GM19240 (cell line): ENCODE measurements at regions not wholly inside any gene's neighbourhood (a gene's known extent, or its start where the extent isn't known, plus 50 kb on each side); places are given as distances from the start of the nearest gene placed in this dataset.
"Not testable (repeated sequence)": the region's sequence is repeated elsewhere in the genome, so short reads cannot be mapped to it uniquely, and the experiment has no call there.

Source experiments
- DNase-seq: peaks from one replicate; pipeline ENCODE4 v3.0.0; 2011; ENCODE audit warnings: low spot score; ENCODE audit not compliant: insufficient read length

DNA sequence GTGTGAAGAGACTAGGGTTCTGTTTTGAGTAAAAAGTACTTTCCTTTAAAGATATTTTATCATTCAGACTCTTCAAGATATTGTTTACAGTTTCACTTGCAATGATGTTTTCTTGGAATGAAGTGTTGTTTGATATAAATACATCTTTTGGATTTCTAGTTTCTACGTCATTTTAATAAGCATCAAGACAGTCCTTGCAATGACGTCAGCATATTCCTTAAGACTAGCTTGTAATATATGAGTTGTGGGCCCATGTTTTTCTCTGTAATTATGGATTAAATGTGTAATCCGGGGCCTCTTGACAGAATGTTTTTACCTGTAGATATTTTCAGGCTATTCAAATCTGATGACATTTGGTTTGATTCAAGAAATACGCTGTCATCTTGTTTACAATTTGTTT is 66.1 kb downstream of the RBMX2 start:
- DNase-seq, result no peak

DNA sequence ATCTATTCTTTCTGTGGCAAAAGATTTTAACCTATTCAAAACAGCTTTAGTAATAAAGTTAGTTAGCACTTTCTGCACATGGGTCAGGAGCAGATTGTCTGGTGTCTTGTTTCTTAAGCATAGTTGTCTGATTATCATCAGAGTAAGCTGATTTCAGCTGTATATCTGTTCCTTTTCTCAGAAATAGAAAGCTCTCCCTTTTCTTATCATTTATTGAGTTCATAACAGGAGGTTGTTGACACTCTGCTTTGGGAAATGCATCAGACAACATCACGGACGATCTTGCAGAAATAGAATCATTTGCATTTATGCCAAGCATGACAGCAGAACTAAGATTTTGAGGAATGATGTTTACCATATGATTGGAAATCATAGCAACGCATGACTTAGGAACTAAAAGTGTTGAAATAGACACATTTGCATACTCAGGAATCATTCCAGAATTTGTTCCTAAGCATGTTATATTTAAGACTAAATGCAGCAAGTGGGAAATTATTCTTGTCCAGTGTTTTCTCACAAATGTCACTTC is 66.7 kb downstream of the RBMX2 start:
- no peak for DNase-seq

DNA sequence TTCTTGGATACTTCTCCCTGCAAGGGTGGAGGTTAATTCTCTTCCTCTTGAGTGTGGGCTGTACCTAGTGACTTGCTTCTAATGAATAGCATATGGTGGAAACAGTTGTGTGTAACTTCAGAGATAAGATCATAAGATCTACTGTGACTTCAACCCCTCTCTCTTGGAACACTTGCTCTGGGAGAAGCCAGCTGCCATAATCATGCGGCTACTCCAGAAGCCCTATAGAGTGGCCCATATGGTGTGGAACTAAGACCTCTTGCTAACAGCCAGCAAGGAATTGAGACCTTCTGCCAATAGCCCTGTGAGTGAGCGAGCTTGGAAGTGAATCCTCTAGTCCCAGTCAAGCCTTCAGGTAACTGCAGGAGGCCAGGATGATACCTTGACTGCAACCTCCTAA is 81.1 kb downstream of the RBMX2 start:
- no peak for DNase-seq

DNA sequence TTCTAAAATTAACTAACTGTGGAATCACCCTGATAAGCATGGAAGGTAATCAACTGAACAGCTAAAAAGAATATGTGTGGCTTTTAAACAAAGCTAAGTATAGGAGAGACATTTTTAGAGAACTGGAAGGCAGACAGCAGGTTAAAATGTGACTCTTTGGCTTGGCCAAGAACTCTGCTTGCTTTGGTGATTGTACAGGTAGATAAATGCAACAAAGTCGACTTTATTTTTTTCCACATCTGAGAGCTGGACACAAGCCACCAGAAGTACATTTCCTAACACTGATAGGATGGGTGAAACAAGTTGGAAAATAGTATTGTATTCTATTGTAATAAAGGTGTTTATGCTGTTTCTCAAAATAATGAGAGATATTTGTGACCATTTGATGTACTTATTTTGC is 84.1 kb downstream of the RBMX2 start:
- DNase-seq, result no peak

DNA sequence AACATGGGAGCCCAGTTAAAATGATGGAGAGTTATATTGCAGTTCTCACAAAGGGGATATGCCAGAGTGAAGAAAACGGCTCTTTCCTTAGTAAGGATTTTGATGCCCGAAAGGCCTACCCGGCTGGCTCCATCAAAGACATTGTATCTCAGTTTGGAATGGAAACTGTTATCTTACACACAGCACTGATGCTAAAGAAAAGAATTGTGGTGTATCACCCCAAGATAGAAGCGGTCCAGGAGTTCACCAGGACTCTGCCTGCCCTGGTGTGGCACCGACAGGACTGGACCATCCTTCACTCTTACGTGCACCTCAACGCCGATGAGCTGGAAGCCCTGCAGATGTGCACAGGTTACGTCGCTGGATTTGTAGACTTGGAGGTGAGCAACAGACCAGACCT is 93.7 kb downstream of the RBMX2 start:
- not testable (repeated sequence) for DNase-seq

DNA sequence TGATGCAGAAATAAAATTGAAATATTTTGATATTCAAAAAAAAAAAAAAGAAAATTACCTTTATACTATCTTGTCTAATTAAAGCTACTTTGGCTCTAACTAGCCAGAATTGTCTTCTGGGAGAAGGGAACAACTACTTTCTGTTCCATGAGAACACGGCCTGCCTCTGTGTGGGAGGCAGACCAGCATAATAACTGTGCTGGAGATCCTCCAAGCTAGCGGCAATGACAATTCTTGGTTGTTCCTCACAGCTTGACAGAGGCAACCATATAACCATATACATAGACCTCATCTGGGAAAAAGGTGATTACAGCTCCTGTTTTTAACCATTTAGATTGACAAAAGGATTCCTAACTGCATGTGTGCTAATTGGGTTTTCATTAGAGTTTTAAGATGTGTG is 95.7 kb downstream of the RBMX2 start:
- no peak for DNase-seq

DNA sequence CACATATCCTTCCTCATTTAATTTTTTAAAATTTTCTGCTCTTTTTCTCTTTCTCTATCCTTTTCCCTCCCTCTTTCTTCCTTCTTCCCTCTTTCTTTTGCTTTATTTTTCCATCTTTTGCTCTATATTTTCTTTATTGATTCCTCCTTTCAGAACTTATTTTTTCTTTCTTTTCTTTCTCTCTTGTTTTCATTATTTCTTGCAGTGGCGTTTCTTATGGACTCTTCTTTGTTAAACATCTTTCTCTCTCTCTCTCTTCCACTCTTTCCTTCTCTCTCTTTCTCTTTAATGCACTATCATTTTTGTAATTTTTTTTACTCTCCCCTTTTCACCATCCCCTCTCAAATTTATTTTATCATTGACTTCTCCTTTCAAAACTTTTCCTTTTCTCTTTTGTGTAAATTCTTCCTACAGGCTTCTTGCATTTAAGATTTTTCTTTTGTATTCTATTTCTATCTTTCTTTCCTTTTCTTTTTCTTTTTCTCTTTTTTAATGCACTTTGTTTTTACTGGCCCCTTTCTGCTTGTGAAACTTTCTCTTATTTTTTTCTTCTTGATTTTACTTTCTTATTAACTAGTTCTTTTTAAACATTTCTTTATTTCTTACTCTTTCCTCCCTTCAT is 97.0 kb downstream of the RBMX2 start:
- no peak for DNase-seq

DNA sequence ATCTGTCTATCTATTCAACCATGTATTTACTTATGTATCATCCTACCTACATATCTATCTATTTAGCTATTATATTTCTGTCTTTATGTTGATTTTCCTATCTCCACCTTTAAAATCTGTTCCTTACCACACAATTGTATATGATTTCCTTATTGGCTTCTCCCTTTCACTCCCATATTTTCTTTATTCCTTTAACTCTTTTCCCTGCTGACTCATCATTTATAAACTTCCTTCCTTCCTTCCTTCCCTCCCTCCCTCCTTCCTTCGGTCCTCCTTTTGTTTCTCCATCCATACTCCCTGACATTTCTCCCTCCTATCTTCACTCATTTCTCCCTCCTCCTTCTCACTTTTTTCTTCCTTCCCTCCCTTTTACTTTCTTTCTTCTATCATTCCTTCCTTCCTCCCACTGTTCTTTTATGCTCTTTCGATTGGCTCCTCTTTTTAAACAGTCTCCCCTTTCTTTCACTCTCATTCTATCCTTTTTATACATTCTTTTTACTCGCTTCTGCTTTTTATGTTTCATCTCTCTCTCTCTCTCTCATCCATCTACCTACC is 100.3 kb downstream of the RBMX2 start:
- DNase-seq, result no peak

DNA sequence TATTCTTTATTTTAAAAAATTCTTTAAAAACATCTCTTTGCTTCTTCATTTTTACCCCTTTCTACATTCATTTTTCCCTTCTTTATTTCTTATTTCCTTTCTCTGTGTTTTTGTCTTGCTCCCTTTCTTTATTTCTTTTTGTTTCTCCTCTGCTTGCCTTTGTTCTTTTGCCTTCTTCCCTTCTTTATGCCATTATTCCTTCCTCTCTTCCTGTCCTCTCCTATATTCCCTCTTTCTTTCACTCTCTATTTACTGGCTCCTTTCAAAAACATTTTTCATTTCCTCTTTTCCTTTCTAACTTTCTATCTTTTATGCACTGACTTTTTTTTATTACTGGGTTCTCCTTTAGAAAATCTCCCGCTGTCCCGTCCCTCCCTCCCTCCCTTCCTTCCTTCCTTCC is 102.2 kb downstream of the RBMX2 start:
- DNase-seq, result no peak

DNA sequence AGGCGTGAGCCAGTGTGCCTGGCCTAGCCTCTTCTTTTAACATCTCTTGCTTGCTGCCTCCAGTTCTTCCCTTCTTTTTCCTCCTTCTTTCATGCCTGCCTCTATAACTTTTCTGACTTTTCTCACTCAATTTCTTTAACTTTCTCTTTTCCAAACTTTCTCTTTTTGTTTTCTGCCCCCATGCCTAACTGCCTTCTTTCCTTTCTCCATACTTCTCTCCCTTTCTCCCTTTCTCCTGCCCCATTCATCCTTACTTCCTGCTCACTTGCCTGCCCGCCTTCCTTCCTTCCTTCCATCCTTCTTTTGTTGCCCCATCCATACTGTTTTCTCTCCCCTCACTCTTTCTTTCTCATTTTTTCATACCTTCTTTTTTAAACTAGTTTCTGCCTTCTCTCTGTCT is 105.2 kb downstream of the RBMX2 start:
- no peak for DNase-seq

DNA sequence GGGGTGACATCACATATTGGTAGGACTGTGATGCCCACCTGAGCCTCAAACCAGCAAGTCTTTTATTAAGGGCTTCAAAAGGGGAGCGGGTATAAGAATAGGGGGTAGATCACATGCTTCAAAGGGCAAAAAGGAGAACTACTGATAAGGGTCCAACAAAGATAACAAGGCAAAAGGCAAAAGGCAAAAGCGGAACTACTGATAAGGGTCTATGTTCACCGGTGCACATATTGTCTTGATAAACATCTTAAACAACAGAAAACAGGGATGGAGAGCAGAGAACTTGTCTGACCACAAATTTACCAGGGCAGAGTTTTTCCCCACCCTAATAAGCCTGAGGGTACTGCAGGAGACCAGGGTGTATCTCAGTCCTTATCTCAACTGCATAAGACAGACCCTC is 110.7 kb downstream of the RBMX2 start:
- DNase-seq, result not testable (repeated sequence)

DNA sequence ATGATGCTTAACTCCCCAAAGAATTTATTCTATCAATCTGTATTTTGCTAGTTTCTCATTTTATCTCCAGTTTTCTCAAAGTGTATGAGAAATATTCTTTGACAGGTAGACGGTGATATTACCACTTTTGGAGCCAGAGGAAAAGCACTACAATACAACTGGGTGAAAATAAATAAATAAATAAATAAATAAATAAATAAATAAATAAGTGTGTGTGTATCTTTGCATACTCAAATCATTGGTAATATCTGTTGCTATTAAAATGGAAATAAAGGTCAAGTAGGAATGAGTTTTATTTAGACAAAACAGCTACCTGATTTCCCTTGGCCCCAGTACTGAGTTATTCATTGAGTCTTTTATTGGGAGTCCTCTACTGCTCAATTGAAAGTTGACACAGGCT is 114.3 kb downstream of the RBMX2 start:
- DNase-seq, result no peak

DNA sequence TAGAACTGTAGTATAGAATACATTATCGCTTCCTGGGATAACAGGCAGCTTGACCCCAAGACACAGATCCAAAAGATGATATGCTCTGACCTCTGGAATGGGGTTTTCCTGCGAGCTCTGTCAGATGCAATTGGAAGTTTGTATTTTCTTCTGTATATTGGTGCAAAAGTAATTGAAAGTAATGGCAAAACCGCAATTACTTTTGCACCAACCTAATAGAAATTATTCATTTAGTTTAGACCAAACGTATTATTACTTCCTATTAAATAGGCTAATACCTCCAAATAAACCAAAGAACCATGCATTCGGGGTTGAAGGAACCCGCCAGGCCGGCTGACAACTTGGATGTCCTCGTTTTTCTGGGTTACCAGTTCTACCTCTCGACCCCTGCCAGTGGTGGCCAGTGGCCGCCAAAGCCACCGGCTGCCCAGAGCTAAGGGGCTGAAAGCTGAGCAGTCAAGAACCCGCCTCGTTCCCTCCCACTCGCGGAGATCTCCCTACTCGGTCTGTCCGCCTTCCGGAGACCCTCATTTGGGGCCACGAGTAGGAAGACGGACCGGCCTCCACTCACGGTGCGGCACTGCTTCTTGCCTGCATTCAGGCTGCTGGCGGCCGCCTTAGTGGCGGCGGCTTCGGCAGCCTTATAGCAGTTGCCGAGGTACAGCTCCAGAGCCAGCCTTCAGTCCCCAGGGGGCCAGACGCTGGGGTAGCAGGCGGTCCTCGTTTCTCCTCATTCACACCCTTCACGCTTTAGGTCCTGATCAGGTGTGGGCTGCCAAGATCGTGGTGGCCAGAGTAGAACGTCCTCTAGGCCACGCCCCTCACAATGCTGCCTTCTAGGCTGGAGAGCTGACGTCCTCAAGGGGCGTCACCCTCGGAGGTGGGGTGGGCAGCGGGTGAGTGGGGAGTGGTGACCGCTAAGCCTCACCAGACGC is 121.9 kb downstream of the RBMX2 start:
- DNase-seq, result no peak

DNA sequence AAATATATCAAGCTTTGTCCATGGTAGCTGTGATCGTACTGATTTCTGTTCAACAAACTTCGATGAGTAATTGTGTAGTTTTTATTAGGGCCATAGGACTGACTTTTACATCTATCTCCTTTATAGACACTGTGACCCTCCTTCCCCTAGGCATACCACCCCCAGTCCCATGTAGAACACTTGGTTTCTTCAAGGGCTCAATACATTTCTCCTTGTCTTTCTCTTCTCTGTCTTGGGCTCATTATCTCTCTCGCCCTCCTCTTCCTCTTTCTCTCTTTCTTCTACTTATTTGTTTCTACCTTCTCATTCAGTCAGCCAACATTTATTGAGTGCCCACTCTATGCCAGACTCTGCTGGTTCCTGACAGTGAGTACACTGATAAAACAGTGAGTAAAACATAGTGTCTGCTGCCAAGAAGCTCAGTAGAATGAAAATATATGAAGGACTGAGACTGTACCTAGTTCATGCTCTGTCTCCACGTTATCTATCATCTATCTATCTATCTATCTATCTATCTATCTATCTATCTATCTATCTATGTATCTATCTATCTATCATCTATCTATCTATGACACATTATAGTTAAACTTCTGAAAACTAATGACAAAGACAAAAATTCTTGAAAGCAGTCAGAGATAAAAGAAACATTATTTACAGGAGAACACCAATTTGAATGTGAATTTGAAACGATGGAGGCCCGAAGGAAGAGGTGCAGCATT is 122.8 kb downstream of the RBMX2 start:
- DNase-seq, result no peak

DNA sequence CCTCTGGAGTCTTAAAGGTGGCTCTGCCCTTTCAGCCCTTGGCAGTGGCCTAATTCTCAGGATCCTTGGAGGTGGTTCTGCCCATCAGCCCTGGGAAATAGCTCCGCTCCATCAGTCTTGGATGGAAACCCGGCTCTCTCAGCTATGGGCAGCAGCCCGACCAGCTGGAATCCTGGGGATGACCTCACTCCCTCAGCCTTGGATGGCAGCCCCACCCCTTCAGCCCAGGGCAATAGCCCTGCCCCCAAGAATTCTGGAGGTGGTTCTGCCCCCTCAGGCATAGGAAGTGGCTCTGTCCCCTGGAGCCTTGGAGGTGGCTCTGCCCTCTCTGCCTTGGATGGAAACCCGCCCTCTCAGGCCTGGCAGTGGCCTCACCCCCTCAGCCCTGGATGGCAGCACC is 127.7 kb downstream of the RBMX2 start:
- no peak for DNase-seq

DNA sequence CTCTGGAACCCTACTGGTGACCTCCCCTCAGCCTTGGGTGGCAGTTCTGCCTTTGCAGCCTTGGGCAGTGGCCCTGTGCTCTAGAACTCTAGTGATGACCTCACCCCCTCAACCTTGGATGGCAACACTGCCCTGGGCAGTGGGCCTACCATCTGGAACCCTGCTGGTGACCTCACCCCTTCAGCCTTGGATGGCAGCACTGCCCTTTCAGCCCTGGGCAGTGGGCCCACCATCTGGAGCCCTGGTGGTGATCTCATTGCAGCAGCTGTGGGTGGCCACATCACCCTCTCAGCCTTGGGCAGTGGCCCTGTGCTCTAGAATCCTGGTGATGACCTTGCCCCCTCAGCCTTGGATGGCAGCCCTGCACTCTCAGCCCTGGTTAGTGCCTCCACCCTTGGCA is 129.3 kb downstream of the RBMX2 start:
- DNase-seq, result no peak

DNA sequence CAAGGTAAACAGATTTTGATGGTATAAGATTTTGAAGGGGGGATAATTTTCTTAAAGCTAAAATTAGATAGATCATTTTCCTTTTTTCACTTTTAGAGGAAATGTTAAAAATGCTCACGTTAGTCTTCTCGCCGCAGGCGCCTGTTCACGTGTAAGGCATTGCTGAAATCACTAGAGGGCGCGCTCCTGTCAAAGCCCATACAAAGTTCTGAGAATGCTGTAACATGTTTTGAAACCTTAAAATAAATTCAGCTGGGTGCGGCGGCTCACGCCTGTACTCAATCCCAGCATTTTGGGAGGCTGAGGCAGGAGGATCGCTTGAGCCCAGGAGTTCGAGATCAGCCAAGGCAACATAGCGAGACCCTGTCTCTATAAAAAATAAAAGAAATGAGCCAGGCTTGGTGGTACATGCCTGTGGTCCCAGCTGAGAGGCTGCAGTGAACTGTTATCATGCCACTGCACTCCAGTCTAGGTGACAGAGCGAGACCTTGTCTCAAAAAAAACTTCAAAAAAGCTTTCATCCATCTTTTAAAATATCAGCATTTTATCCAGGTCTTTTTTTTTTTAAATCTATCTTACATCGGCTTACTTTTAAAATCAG is 138.0 kb downstream of the RBMX2 start:
- DNase-seq, result peak; percentile 31

DNA sequence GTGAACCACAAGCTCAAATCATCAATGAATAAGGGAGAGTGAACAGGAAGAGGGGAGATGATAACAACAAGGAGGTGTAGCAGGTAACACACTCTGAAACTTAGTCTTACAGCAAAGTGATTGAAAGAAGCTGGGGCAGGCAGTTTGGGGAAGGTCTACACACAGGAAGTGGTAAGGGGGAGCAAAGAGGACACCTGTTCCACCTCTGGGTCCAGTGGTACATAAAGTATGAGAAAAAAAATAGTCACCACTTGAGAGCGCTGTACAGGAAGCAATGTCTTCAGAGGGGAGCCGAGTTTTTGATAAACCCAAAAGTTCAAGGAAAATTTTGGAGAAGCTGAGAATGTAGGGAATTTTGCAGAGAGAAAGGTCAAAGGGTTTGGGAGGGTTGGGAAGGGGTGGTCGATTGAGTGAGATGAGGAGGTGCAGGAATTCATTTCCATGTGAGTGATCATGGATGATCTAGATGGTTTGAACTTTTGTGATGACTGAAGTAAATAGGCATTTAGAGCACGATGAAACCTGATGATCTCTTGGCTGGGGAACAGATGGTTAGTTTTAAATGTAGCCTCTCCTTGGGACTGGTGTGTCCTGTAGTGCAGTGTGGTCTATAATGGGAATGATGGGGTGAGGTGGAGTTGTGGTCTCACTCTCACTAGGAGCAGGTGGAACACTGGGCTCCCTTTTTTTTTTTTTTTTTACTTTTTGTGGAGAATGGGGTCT is 142.0 kb downstream of the RBMX2 start:
- DNase-seq, result no peak

DNA sequence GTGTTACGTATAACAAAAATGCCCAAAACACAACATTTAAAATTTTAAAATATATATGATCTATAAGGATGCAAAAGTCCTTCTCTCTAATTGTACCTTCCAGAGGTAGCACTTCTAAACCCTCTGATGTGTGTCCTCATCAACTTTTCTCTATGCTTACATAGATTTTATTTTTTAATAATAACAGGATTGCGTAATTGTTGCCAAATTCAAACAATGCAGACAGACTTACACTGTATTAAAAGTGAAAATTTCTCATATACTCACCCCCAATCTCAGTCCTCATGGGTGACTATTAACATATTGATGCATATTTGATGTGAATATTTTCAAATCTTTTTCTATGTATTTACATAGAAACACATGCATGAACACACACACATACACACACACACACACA is 144.0 kb downstream of the RBMX2 start:
- DNase-seq, result no peak

DNA sequence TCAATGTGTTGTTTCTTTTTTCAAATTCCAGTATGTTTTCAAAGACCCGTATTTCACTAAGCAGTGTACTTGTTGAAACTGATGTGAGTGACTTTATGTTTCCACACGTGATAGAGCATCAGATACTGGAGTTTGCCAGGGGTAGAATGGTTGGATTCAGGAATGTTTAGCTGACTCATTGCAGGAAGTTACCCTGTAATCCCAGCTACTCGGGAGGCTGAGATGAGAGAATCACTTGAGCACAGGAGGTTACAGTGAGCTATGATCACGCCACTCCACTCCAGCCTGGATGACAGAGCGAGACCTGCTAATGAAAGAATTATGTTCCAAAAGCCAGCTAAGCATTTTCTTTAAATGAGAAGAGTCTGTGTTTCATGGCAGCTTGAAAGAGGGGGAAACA is 147.6 kb downstream of the RBMX2 start:
- DNase-seq, result not testable (repeated sequence)

DNA sequence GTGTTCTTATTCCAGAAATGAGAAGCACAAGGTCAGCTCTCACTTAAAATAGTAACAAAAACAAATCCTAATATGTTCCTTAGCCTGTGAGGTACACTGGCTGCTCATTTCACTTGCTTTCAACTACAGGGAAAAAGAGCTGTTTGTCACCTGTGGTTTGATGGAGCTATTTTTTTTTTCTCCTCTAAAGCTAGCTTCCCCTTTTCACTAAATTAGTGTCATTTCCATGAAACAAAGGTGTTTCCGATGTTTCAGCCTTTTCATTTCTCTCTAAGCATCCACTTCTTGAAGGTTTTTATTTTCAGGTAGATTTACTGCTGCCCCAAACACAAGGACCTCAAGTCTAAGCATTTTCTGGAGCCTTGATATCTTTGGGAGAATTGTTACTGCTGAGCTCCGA is 148.6 kb downstream of the RBMX2 start:
- DNase-seq, result no peak
